Osteoblast (primary cell): ENCODE measurements at regions not wholly inside any gene's neighbourhood (a gene's known extent, or its start where the extent isn't known, plus 50 kb on each side); places are given as distances from the start of the nearest gene placed in this dataset.

Source experiments
- DNase-seq: peaks from one replicate; pipeline ENCODE4 v3.0.0; 2011; ENCODE audit warnings: low spot score, mixed read lengths; ENCODE audit not compliant: insufficient read length; ENCODE audit errors: missing footprints
- H2AFZ ChIP-seq: 2 replicates; pipeline ENCODE4 v1.6.0; 2011; ENCODE audit warnings: mild to moderate bottlenecking, low read length
- H3K27ac ChIP-seq: 2 replicates; pipeline ENCODE4 v1.5.1; 2011; ENCODE audit warnings: mild to moderate bottlenecking, low read depth, low read length, moderate library complexity
- H3K27me3 ChIP-seq: 2 replicates; pipeline ENCODE4 v1.6.0; 2012; ENCODE audit warnings: mild to moderate bottlenecking, control low read depth, inconsistent platforms, low read length, moderate library complexity; ENCODE audit not compliant: insufficient read depth
- H3K36me3 ChIP-seq: 2 replicates; pipeline ENCODE4 v1.5.1; 2011; ENCODE audit warnings: mild to moderate bottlenecking, low read length, control low read depth, moderate library complexity; ENCODE audit not compliant: insufficient read depth
- H3K4me1 ChIP-seq: 2 replicates; pipeline ENCODE4 v1.5.1; 2011; ENCODE audit warnings: mild to moderate bottlenecking, low read length, control low read depth, moderate library complexity; ENCODE audit not compliant: insufficient read depth
- H3K4me2 ChIP-seq: 2 replicates; pipeline ENCODE4 v1.6.0; 2011; ENCODE audit warnings: mild to moderate bottlenecking, low read length; ENCODE audit not compliant: insufficient read depth
- H3K4me3 ChIP-seq: fragments of 200-600 bp; sonication (generic); 3 replicates; pipeline ENCODE4 v1.5.1; 2012; ENCODE audit warnings: mild to moderate bottlenecking, low read length, inconsistent platforms; ENCODE audit not compliant: insufficient read depth
- H3K79me2 ChIP-seq: 2 replicates; pipeline ENCODE4 v1.6.0; 2012; ENCODE audit warnings: mild to moderate bottlenecking, low read length, control low read depth, inconsistent platforms; ENCODE audit not compliant: insufficient read depth
- H3K9me3 ChIP-seq: 2 replicates; pipeline ENCODE4 v1.5.1; 2011; ENCODE audit warnings: low read depth, low read length, control low read depth
- H4K20me1 ChIP-seq: 2 replicates; pipeline ENCODE4 v1.6.0; 2012; ENCODE audit warnings: mild to moderate bottlenecking, low read length, control low read depth; ENCODE audit not compliant: insufficient read depth
- CTCF ChIP-seq: IDR thresholded peaks from 2 replicates; pipeline ENCODE4 v1.5.1; 2011; ENCODE audit warnings: mild to moderate bottlenecking, low read depth, low read length, moderate library complexity; ENCODE audit errors: extremely low read depth

GRCh38 chr13:95480791-95481780 lies 71.4 kb upstream of the CLDN10 start:
- peaks cover 19% of the 10 kb centered on the region for H3K4me1 ChIP-seq
- no peaks in the 10 kb centered on the region for H3K9me3 ChIP-seq
- no peak overlapping the region for H2AFZ ChIP-seq
- no peaks in the 10 kb centered on the region for H4K20me1 ChIP-seq
- no peaks in the 10 kb centered on the region for H3K79me2 ChIP-seq
- TF ChIP-seq CTCF = no peak
- no peaks in the 10 kb centered on the region for H3K36me3 ChIP-seq
- H3K27ac ChIP-seq = no peak overlapping the region
- peaks cover 6% of the 10 kb centered on the region for H3K27me3 ChIP-seq
- no peak overlapping the region for H3K4me2 ChIP-seq
- no peak overlapping the region for H3K4me3 ChIP-seq
- DNase-seq = peak; percentile 74

- H3K4me2 ChIP-seq = no peak overlapping the region
- no peaks in the 10 kb centered on the region for H4K20me1 ChIP-seq
- H3K9me3 ChIP-seq = no peaks in the 10 kb centered on the region
- H3K36me3 ChIP-seq = no peaks in the 10 kb centered on the region
- TF ChIP-seq CTCF = no peak
- H3K4me1 ChIP-seq = peaks cover 19% of the 10 kb centered on the region
- no peak overlapping the region for H2AFZ ChIP-seq
- H3K79me2 ChIP-seq = no peaks in the 10 kb centered on the region
- H3K27ac ChIP-seq = no peak overlapping the region
- H3K4me3 ChIP-seq = no peak overlapping the region
- H3K27me3 ChIP-seq = no peaks in the 10 kb centered on the region
- no peak for DNase-seq
Measured at GRCh38 chr13:95484052-95484451, 68.5 kb upstream of the CLDN10 start.

- no peaks in the 10 kb centered on the region for H3K9me3 ChIP-seq
- TF ChIP-seq CTCF = no peak
- H3K27ac ChIP-seq = no peak overlapping the region
- DNase-seq = peak; percentile 41
- no peaks in the 10 kb centered on the region for H3K79me2 ChIP-seq
- peaks cover 19% of the 10 kb centered on the region for H3K4me1 ChIP-seq
- H3K4me2 ChIP-seq = no peak overlapping the region
- no peak overlapping the region for H3K4me3 ChIP-seq
- H3K27me3 ChIP-seq = no peaks in the 10 kb centered on the region
- no peaks in the 10 kb centered on the region for H3K36me3 ChIP-seq
- no peak overlapping the region for H2AFZ ChIP-seq
- H4K20me1 ChIP-seq = no peaks in the 10 kb centered on the region
Measured at GRCh38 chr13:95485045-95485517, 67.4 kb upstream of the CLDN10 start.

- Histone ChIP-seq H3K27me3 (no peaks in the 10 kb centered on the region), H3K36me3 (no peaks in the 10 kb centered on the region), H3K9me3 (no peaks in the 10 kb centered on the region), H2AFZ (peak overlapping the region; percentile 49), H3K4me2 (no peak overlapping the region), H3K27ac (no peak overlapping the region), H3K4me1 (peaks cover 19% of the 10 kb centered on the region), H3K79me2 (no peaks in the 10 kb centered on the region), H3K4me3 (no peak overlapping the region), H4K20me1 (no peaks in the 10 kb centered on the region)
- TF ChIP-seq CTCF = no peak
- no peak for DNase-seq
Measured at GRCh38 chr13:95485518-95486144, 66.9 kb upstream of the CLDN10 start.
